Body of pancreas (tissue), 4 donors: ENCODE measurements at regions not wholly inside any gene's neighbourhood (a gene's known extent, or its start where the extent isn't known, plus 50 kb on each side); places are given as distances from the start of the nearest gene placed in this dataset.

Experiments
- CTCF ChIP-seq, 7 experiments: fragments of 450-650 bp in 4 of 7; fragments of 200-600 bp in 3 of 7; sonication (generic) in 3 of 7; IDR thresholded peaks; one replicate each; pipeline ENCODE4 v1.5.1; 2016 to 2019; ENCODE audit warnings: antibody characterized with exemption in 7 of 7
- POLR2A ChIP-seq, 3 donors: fragments of 450-650 bp; IDR thresholded peaks; one replicate each; pipeline ENCODE4 v1.6.1; 2016; ENCODE audit warnings: antibody characterized with exemption in 3 of 3, mild to moderate bottlenecking in 2 of 3

- TF ChIP-seq CTCF (IDR thresholded peaks at IDR 0.05) (no peak), POLR2A (IDR thresholded peaks at IDR 0.05) (no peak)
These were observed 481.9 kb downstream of the CDH2 start for GRCh38 chr18:27695052-27695451.
